GM12891 (cell line): ENCODE measurements at regions not wholly inside any gene's neighbourhood (a gene's known extent, or its start where the extent isn't known, plus 50 kb on each side); places are given as distances from the start of the nearest gene placed in this dataset.

Experiments used
- PAX5 ChIP-seq: IDR thresholded peaks from 2 replicates; pipeline ENCODE4 v1.6.1; 2011; ENCODE audit warnings: low read length, moderate library complexity, mild to moderate bottlenecking; ENCODE audit not compliant: insufficient read depth, severe bottlenecking
- POLR2A ChIP-seq: IDR thresholded peaks from 2 replicates; pipeline ENCODE4 v1.6.1; 2011; ENCODE audit warnings: low read depth, low read length, control low read depth
- POLR2AphosphoS5 ChIP-seq: IDR thresholded peaks from 2 replicates; pipeline ENCODE4 v1.6.1; 2011; ENCODE audit warnings: low read depth, low read length, control low read depth
- POU2F2 ChIP-seq: IDR thresholded peaks from 2 replicates; pipeline ENCODE4 v1.6.1; 2011; ENCODE audit warnings: low read depth, mild to moderate bottlenecking, control low read depth, low read length, moderate library complexity
- SPI1 ChIP-seq: IDR thresholded peaks from 2 replicates; pipeline ENCODE4 v1.6.1; 2011; ENCODE audit warnings: low read depth, low read length, control low read depth
- TAF1 ChIP-seq: IDR thresholded peaks from 2 replicates; pipeline ENCODE4 v1.6.1; 2011; ENCODE audit warnings: low read depth, low read length, control low read depth

DNA sequence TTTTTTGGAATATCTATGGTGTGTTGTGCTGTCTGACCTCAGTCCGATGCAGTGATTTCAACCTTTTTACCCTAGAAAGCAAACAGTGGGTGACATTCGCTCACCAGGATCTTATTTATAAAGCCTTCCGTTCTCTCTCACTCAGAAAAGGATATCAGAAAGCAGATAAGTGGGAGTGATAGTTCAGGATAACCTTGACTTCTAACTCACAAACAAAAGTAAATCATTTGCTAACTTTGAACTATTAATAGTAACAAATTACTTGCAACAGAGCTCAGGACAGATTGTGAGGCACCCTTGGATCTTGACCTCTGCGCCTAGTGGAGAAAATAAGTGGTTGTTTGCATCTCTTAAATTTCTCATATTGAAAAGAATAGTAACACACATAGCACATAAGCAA, 637.1 kb upstream of the CITED2 start:
- TF ChIP-seq POLR2A = no peak
- TF ChIP-seq TAF1 = no peak
- TF ChIP-seq POLR2AphosphoS5 = no peak
- TF ChIP-seq SPI1 = no peak
- no peak for TF ChIP-seq POU2F2
- TF ChIP-seq PAX5 = no peak
